Kidney (tissue), 13 donors: ENCODE measurements at regions not wholly inside any gene's neighbourhood (a gene's known extent, or its start where the extent isn't known, plus 50 kb on each side); places are given as distances from the start of the nearest gene placed in this dataset.

Experiments
- DNase-seq, 5 donors: peaks; one replicate each; pipeline ENCODE4 v3.0.0-alpha.2; 2013 to 2020
- FAIRE-seq: peaks from 2 replicates; lab custom pipeline; 2012; peaks lifted over from hg19 to GRCh38; lab: Jason Lieb, UNC
- H3K27ac ChIP-seq, 2 donors: one replicate each; pipeline ENCODE4 v1.7.0; 2013; ENCODE audit warnings: low read depth in 2 of 2, low read length in 2 of 2, inconsistent platforms in 1 of 2
- H3K27me3 ChIP-seq: one replicate; pipeline ENCODE4 v1.7.1; 2013; ENCODE audit warnings: low read length, inconsistent platforms; ENCODE audit not compliant: control insufficient read depth, insufficient read depth
- H3K36me3 ChIP-seq, 3 donors: one replicate each; pipeline versions ENCODE4 v1.7.0 to v1.7.1; 2013; ENCODE audit warnings: low read length in 3 of 3, control low read depth in 1 of 3, inconsistent platforms in 1 of 3; ENCODE audit not compliant: insufficient read depth in 3 of 3, control insufficient read depth in 2 of 3
- H3K4me1 ChIP-seq, 3 donors: one replicate each; pipeline versions ENCODE4 v1.7.0 to v1.7.1; 2013; ENCODE audit warnings: low read length in 3 of 3, inconsistent platforms in 1 of 3, low read depth in 1 of 3; ENCODE audit not compliant: control insufficient read depth in 2 of 3, insufficient read depth in 2 of 3
- H3K4me3 ChIP-seq, 3 donors: one replicate each; pipeline versions ENCODE4 v1.7.0 to v1.8.1; 2013; ENCODE audit warnings: low read length in 3 of 3, control low read depth in 1 of 3, inconsistent platforms in 1 of 3
- H3K9ac ChIP-seq, 3 donors: one replicate each; pipeline versions ENCODE4 v1.7.0 to v1.7.1; 2013; ENCODE audit warnings: low read length in 3 of 3, control low read depth in 1 of 3, inconsistent platforms in 1 of 3
- H3K9me3 ChIP-seq, 3 donors: one replicate each; pipeline versions ENCODE4 v1.7.0 to v1.7.1; 2013; ENCODE audit warnings: low read length in 3 of 3, control low read depth in 1 of 3, inconsistent platforms in 1 of 3; ENCODE audit not compliant: control insufficient read depth in 2 of 3, insufficient read depth in 1 of 3
- CTCF ChIP-seq: IDR thresholded peaks from 3 replicates; pipeline ENCODE4 v1.5.1; 2012; ENCODE audit warnings: mild to moderate bottlenecking, moderate library complexity, borderline replicate concordance; ENCODE audit not compliant: insufficient read depth; ENCODE audit errors: extremely low read depth
- intact Hi-C: fragments of 100-400 bp; cut with DNase I; formaldehyde crosslinking; loops from one replicate; pipeline ENCODE4 v1.11.1; 2022
- donor health status: control.
- donor health status: control.
- donor health status: control.
- donor health status: control.
- donor health status: control.
- donor health status: DM: yes; HTN: yes; CAD: no.
- donor health status: Normal renal cell carcinoma (clear cell type).

- Histone ChIP-seq H3K27ac (no peak overlapping the region), H3K4me3 (no peak overlapping the region), H3K27me3 (no peaks in the 10 kb centered on the region), H3K9me3 (no peaks in the 10 kb centered on the region), H3K9ac (no peak overlapping the region), H3K4me1 (no peaks in the 10 kb centered on the region), H3K36me3 (no peaks in the 10 kb centered on the region)
- FAIRE-seq, result no peak
- no peak for TF ChIP-seq CTCF
- intact Hi-C loops, result no loop called here
- DNase-seq, result no peak
Measured at GRCh38 chr16:82236415-82236814, 66.4 kb upstream of the MPHOSPH6 start.

- DNase-seq (no peak), FAIRE-seq (no peak)
- Histone ChIP-seq H3K27me3 (no peaks in the 10 kb centered on the region), H3K4me1 (no peaks in the 10 kb centered on the region), H3K4me3 (no peak overlapping the region), H3K9me3 (no peaks in the 10 kb centered on the region), H3K36me3 (no peaks in the 10 kb centered on the region), H3K9ac (no peak overlapping the region), H3K27ac (no peak overlapping the region)
- intact Hi-C loops, result no loop called here
- no peak for TF ChIP-seq CTCF
Measured at GRCh38 chr16:82232806-82233205, 62.8 kb upstream of the MPHOSPH6 start.

- H3K27ac ChIP-seq, result no peak overlapping the region
- no peaks in the 10 kb centered on the region for H3K27me3 ChIP-seq
- no peak overlapping the region for H3K9ac ChIP-seq
- no peaks in the 10 kb centered on the region for H3K36me3 ChIP-seq
- FAIRE-seq, result no peak
- H3K4me1 ChIP-seq, result no peaks in the 10 kb centered on the region
- DNase-seq, result no peak
- intact Hi-C loops, result no loop called here
- TF ChIP-seq CTCF, result no peak
- no peaks in the 10 kb centered on the region for H3K9me3 ChIP-seq
- no peak overlapping the region for H3K4me3 ChIP-seq
Measured at GRCh38 chr16:82231008-82231787, 61.2 kb upstream of the MPHOSPH6 start.
